Esophagus muscularis mucosa (tissue), 4 donors: ENCODE measurements at regions not wholly inside any gene's neighbourhood (a gene's known extent, or its start where the extent isn't known, plus 50 kb on each side); places are given as distances from the start of the nearest gene placed in this dataset.

Source experiments
- DNase-seq: peaks from one replicate; pipeline ENCODE4 v3.0.0-alpha.2; 2017; ENCODE audit errors: extremely low spot score
- H3K27ac ChIP-seq, 4 donors: fragments of 200-600 bp; sonication (generic); replicated peaks in 1 of 4; 1 replicate in 3 of 4; 2 replicates in 1 of 4; pipeline ENCODE4 v1.5.1; 2016 to 2019; ENCODE audit warnings: mild to moderate bottlenecking in 1 of 4
- H3K27me3 ChIP-seq, 4 donors: fragments of 200-600 bp; sonication (generic); one replicate each; pipeline versions ENCODE4 v1.5.1 to v1.6.0; 2016 to 2019
- H3K36me3 ChIP-seq, 4 donors: fragments of 200-600 bp; sonication (generic); one replicate each; pipeline ENCODE4 v1.5.1; 2016 to 2019
- H3K4me1 ChIP-seq, 4 donors: fragments of 200-600 bp; sonication (generic); one replicate each; pipeline ENCODE4 v1.5.1; 2016 to 2019
- H3K4me3 ChIP-seq, 4 donors: fragments of 200-600 bp; sonication (generic); 1 replicate in 2 of 4; 2 replicates in 2 of 4; pipeline ENCODE4 v1.5.1; 2016 to 2019; ENCODE audit warnings: mild to moderate bottlenecking in 4 of 4, moderate library complexity in 1 of 4
- H3K9me3 ChIP-seq, 4 donors: fragments of 200-600 bp; sonication (generic); 1 replicate in 3 of 4; 2 replicates in 1 of 4; pipeline ENCODE4 v1.5.1; 2016 to 2019
- EP300 ChIP-seq: sonication (generic); formaldehyde crosslinking; IDR thresholded peaks from one replicate; pipeline ENCODE4 v1.6.1; 2017; ENCODE audit warnings: antibody characterized with exemption
- POLR2A ChIP-seq: fragments of 450-650 bp; IDR thresholded peaks from one replicate; pipeline ENCODE4 v1.6.1; 2017; ENCODE audit warnings: antibody characterized with exemption, moderate library complexity, mild to moderate bottlenecking, low read depth
- POLR2AphosphoS5 ChIP-seq, 2 donors: sonication (generic); formaldehyde crosslinking; IDR thresholded peaks; one replicate each; pipeline ENCODE4 v1.6.1; 2017; ENCODE audit warnings: antibody characterized with exemption in 2 of 2
- WGBS: methylation state at CpG from one replicate; pipeline ENCODE4 v1.1.5; 2018; 5-methylcytosine and 5-hydroxymethylcytosine counted together
- intact Hi-C: fragments of 100-400 bp; cut with DNase I; formaldehyde crosslinking; loops from one replicate; pipeline ENCODE4 v1.15.1; 2023
- TF ChIP-seq, protein P1 (sequence below), 3 experiments: fragments of 200-600 bp in 2 of 3; fragments of 450-650 bp in 1 of 3; sonication (generic) in 2 of 3; IDR thresholded peaks; one replicate each; pipeline ENCODE4 v1.5.1; 2017 to 2019; ENCODE audit warnings: antibody characterized with exemption in 3 of 3, mild to moderate bottlenecking in 2 of 3, moderate library complexity in 1 of 3

DNA sequence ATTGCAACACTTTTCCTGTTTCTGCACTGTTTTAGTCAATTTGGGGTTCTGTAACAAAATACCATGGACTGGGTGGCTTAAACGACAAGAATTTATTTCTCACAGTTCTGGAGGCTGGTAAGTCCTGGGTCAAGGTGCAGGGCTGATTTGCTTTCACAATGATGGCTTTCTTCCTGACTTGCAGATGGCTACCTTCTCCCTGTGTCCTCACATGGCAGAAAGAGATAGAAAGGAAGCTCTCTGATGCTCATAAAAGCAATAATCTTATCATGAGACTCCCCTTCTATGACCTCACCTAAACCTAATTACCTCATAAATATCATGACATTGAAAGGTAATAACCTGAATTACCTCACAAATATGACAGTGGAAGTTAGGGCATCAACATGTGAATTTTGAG is 511.5 kb upstream of the CITED2 start:
- H3K9me3 ChIP-seq = no peaks in the 10 kb centered on the region
- no peak overlapping the region for H3K27ac ChIP-seq
- no peak overlapping the region for H3K4me3 ChIP-seq
- H3K27me3 ChIP-seq = no peaks in the 10 kb centered on the region
- peaks cover 28 to 36% (median 35%) of the 10 kb centered on the region in 4 donors for H3K4me1 ChIP-seq
- intact Hi-C loops = loop anchor here (10.0 kb wide), 1 partner anchor 511 kb away; the partner anchor contains the start of gene CITED2
- no peaks in the 10 kb centered on the region for H3K36me3 ChIP-seq
- no peak for TF ChIP-seq EP300
- 47% methylated on average over 1 of the region's 1 CpG for WGBS
- no peak for DNase-seq

DNA sequence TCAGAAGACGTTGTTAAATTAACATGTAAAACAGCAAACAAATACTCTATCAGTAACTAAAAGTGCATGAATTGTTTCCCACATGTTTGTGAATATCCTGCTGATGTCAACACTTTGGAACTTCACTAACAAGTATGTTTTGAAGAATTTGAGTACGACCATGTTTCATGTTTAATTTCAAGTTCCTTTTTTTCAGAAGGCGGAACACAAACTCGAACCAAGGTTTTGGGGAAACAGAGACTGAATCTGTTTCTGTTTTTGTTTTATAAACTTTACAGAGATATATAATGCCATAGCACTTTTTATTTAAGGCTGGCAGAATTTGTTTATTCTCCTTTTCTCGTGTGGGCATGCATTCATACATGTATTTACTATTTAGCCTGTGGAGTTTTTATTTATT is 509.3 kb upstream of the CITED2 start:
- TF ChIP-seq EP300 (no peak), POLR2A (no peak), POLR2AphosphoS5 (IDR thresholded peaks at IDR 0.05) (no peak)
- TF ChIP-seq, protein P1, sequence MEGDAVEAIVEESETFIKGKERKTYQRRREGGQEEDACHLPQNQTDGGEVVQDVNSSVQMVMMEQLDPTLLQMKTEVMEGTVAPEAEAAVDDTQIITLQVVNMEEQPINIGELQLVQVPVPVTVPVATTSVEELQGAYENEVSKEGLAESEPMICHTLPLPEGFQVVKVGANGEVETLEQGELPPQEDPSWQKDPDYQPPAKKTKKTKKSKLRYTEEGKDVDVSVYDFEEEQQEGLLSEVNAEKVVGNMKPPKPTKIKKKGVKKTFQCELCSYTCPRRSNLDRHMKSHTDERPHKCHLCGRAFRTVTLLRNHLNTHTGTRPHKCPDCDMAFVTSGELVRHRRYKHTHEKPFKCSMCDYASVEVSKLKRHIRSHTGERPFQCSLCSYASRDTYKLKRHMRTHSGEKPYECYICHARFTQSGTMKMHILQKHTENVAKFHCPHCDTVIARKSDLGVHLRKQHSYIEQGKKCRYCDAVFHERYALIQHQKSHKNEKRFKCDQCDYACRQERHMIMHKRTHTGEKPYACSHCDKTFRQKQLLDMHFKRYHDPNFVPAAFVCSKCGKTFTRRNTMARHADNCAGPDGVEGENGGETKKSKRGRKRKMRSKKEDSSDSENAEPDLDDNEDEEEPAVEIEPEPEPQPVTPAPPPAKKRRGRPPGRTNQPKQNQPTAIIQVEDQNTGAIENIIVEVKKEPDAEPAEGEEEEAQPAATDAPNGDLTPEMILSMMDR (IDR thresholded peaks at IDR 0.05) = no peak
- intact Hi-C loops = loop anchor here (10.0 kb wide), 1 partner anchor 509 kb away; the partner anchor contains the start of gene CITED2
- Histone ChIP-seq H3K36me3 (no peaks in the 10 kb centered on the region), H3K4me1 (peaks cover 24 to 32% (median 30%) of the 10 kb centered on the region in 4 donors), H3K27ac (peak overlapping the region; percentile 10 to 63 (median 35)), H3K9me3 (no peaks in the 10 kb centered on the region), H3K27me3 (no peaks in the 10 kb centered on the region), H3K4me3 (no peak overlapping the region)
- 81% methylated on average over 5 of the region's 5 CpGs for WGBS
- DNase-seq = no peak

DNA sequence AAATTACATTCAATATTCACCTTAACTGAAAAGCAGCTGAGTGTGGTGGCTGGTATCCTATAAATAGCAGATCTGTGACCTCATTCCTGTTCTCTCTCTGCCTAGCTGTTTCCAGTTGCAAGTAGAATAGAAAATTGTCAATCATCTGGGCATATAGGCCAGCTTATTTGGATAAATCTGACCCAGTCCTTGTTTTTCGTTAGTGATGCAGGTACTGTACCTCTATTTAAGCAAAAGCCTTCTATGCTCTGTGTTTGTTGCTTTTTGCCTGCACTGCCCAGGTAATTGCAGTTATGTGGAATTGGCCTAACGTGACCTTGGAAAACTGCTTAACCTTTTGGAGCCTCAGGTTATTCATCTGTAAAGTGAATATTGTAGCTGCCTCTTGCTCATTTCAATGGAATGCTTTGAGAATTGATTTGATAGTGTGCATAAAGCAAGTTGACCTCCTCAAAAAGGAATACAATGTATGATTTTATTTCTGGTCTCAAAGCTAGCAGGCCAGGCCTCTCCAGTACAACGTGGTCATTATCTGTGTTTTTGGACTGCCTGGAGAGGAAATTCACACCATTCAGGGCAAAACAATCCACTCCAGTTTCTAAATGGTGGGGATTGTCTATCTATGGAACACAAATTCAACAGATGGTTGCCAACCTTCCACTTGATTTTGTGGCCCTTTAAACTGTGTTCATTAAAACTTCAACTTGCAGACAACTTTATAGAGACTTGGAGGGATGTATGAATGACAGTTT is 508.7 kb upstream of the CITED2 start:
- Histone ChIP-seq H3K4me3 (no peak overlapping the region), H3K9me3 (no peaks in the 10 kb centered on the region), H3K27ac (peak overlapping the region; percentile 10 to 63 (median 35)), H3K27me3 (no peaks in the 10 kb centered on the region), H3K4me1 (peaks cover 22 to 26% (median 24%) of the 10 kb centered on the region in 4 donors), H3K36me3 (no peaks in the 10 kb centered on the region)
- no peak for TF ChIP-seq POLR2A
- TF ChIP-seq, protein P1 (IDR thresholded peaks at IDR 0.05) = no peak
- WGBS = 49% methylated on average over 3 of the region's 3 CpGs
- intact Hi-C loops = loop anchor here (10.0 kb wide), 1 partner anchor 508 kb away; the partner anchor contains the start of gene CITED2
- DNase-seq = no peak

DNA sequence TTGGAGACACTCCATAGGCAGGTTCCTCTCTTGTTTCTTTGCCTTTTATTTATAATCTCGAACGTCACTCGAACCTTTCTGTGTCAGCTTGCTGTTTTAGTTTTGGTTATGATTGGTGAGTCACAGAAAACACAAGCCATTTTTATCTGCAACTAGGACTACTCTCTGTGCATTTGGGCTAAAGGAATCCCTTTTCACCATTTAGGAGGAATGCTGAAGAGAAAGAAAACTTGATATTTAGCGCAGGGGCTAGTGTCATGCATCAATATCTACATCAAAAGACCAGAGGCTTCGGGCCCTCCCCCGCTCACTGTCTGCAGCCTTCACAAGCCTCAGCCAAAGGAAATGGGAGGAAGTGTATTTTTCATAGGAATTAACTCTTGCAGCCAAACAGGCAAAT is 507.8 kb upstream of the CITED2 start:
- Histone ChIP-seq H3K27ac (peak overlapping the region; percentile 20 to 63 (median 36)), H3K9me3 (no peaks in the 10 kb centered on the region), H3K36me3 (no peaks in the 10 kb centered on the region), H3K4me3 (no peak overlapping the region), H3K27me3 (no peaks in the 10 kb centered on the region), H3K4me1 (peaks cover 18 to 24% (median 22%) of the 10 kb centered on the region in 4 donors)
- 50% methylated on average over 6 of the region's 6 CpGs for WGBS
- TF ChIP-seq EP300 = no peak
- no peak for TF ChIP-seq POLR2A
- TF ChIP-seq, protein P1 (IDR thresholded peaks at IDR 0.05) = no peak
- TF ChIP-seq POLR2AphosphoS5 (IDR thresholded peaks at IDR 0.05) = no peak
- DNase-seq = no peak
- intact Hi-C loops = loop anchor here (10.0 kb wide), 1 partner anchor 507 kb away; the partner anchor contains the start of gene CITED2

DNA sequence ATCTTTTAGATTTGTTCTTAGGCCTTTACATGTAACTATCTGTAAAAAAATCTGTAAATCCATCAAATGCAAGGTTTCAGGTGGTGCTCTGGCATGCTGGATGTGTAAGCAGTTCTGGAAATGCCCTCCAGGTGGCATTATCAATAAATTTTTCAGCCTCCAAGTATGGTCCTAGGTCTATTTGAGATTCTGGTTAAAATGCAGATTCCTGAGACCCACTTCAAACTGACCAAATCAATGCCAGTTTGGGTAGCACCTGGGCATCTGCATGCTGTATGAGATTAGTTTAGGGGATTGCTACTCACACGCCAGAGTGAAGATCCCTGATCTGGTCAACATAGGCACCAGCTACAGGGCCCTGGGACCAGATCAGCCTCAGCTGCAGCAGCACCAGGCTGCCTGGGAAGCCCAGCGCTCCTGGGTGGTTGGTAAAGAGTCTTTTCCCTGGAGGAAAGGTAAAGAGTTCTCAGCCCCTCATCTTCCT is 507.3 kb upstream of the CITED2 start:
- WGBS = 100% methylated on average over 1 of the region's 2 CpGs
- TF ChIP-seq EP300 (no peak), POLR2AphosphoS5 (IDR thresholded peaks at IDR 0.05) (no peak), POLR2A (no peak)
- TF ChIP-seq, protein P1 (IDR thresholded peaks at IDR 0.05) = peak; percentile 43 to 63 (median 44)
- Histone ChIP-seq H3K27me3 (no peaks in the 10 kb centered on the region), H3K36me3 (no peaks in the 10 kb centered on the region), H3K4me3 (no peak overlapping the region), H3K27ac (peak overlapping the region in 3 of 4 donors; percentile 21 to 63 (median 50)), H3K9me3 (no peaks in the 10 kb centered on the region), H3K4me1 (peaks cover 18 to 24% (median 22%) of the 10 kb centered on the region in 4 donors)
- intact Hi-C loops = loop anchor here (10.0 kb wide), 1 partner anchor 507 kb away; the partner anchor contains the start of gene CITED2
- DNase-seq = no peak
